Kidney epithelial cell (primary cell): ENCODE measurements at regions not wholly inside any gene's neighbourhood (a gene's known extent, or its start where the extent isn't known, plus 50 kb on each side); places are given as distances from the start of the nearest gene placed in this dataset.
"Not testable (repeated sequence)": the region's sequence is repeated elsewhere in the genome, so short reads cannot be mapped to it uniquely, and the experiment has no call there.

Experiments
- DNase-seq: peaks from one replicate; pipeline ENCODE4 v3.0.0-alpha.2; 2010; ENCODE audit warnings: low read depth
- H3K27me3 ChIP-seq: 2 replicates; pipeline ENCODE4 v1.6.0; 2011; ENCODE audit warnings: low read length; ENCODE audit not compliant: control insufficient read depth, insufficient read depth
- H3K36me3 ChIP-seq: 2 replicates; pipeline ENCODE4 v1.5.1; 2011; ENCODE audit warnings: low read length; ENCODE audit not compliant: control insufficient read depth, insufficient read depth
- H3K4me3 ChIP-seq: 2 replicates; pipeline ENCODE4 v1.5.1; 2011; ENCODE audit warnings: low read depth, mild to moderate bottlenecking, control low read depth, low read length
- CTCF ChIP-seq: IDR thresholded peaks from 2 replicates; pipeline ENCODE4 v1.5.1; 2011; ENCODE audit warnings: mild to moderate bottlenecking, moderate library complexity, low read length, control low read depth, inconsistent platforms; ENCODE audit not compliant: insufficient read depth, poor library complexity, severe bottlenecking

GRCh38 chr1:4076346-4076745, 176.3 kb upstream of the C1orf174 start:
- no peak for TF ChIP-seq CTCF
- Histone ChIP-seq H3K27me3 (no peaks in the 10 kb centered on the region), H3K4me3 (no peak overlapping the region), H3K36me3 (no peaks in the 10 kb centered on the region)
- no peak for DNase-seq

GRCh38 chr1:4078091-4078962, 178.3 kb upstream of the C1orf174 start:
- H3K4me3 ChIP-seq, DNase-seq, H3K36me3 ChIP-seq, H3K27me3 ChIP-seq: not testable (repeated sequence)

- DNase-seq, result no peak
- no peaks in the 10 kb centered on the region for H3K36me3 ChIP-seq
- TF ChIP-seq CTCF, result no peak
- H3K27me3 ChIP-seq, result no peaks in the 10 kb centered on the region
- H3K4me3 ChIP-seq, result no peak overlapping the region
Measured at GRCh38 chr1:4079815-4080214, 179.7 kb upstream of the C1orf174 start.

- DNase-seq, result no peak
- Histone ChIP-seq H3K4me3 (no peak overlapping the region), H3K27me3 (no peaks in the 10 kb centered on the region), H3K36me3 (no peaks in the 10 kb centered on the region)
- TF ChIP-seq CTCF, result no peak
Measured at GRCh38 chr1:4081806-4082711, 182.0 kb upstream of the C1orf174 start.

- H3K4me3 ChIP-seq, result no peak overlapping the region
- no peak for DNase-seq
- no peak for TF ChIP-seq CTCF
Measured at GRCh38 chr1:4083231-4084047, 183.4 kb upstream of the C1orf174 start.

GRCh38 chr1:4084048-4084431, 184.0 kb upstream of the C1orf174 start:
- Histone ChIP-seq H3K4me3 (no peak overlapping the region), H3K27me3 (no peaks in the 10 kb centered on the region), H3K36me3 (no peaks in the 10 kb centered on the region)
- DNase-seq, result no peak
- no peak for TF ChIP-seq CTCF

More at GRCh38 chr1:4083231-4084047, 183.4 kb upstream of the C1orf174 start:
- Histone ChIP-seq H3K36me3 (no peaks in the 10 kb centered on the region), H3K27me3 (no peaks in the 10 kb centered on the region)
